GM12892 (cell line): ENCODE measurements at regions not wholly inside any gene's neighbourhood (a gene's known extent, or its start where the extent isn't known, plus 50 kb on each side); places are given as distances from the start of the nearest gene placed in this dataset.
"Not testable (repeated sequence)": the region's sequence is repeated elsewhere in the genome, so short reads cannot be mapped to it uniquely, and the experiment has no call there.

Source experiments
- DNase-seq: peaks from one replicate; pipeline ENCODE4 v3.0.0; 2011; ENCODE audit not compliant: insufficient read length
- FAIRE-seq: peaks from 2 replicates; lab custom pipeline; 2011; peaks lifted over from hg19 to GRCh38; lab: Jason Lieb, UNC
- POLR2A ChIP-seq: IDR thresholded peaks from 2 replicates; pipeline ENCODE4 v1.6.1; 2011; ENCODE audit warnings: low read depth, low read length, control low read depth
- POLR2AphosphoS5 ChIP-seq: IDR thresholded peaks from 2 replicates; pipeline ENCODE4 v1.6.1; 2011; ENCODE audit warnings: low read depth, low read length, control low read depth
- TAF1 ChIP-seq: IDR thresholded peaks from 2 replicates; pipeline ENCODE4 v1.6.1; 2011; ENCODE audit warnings: low read depth, mild to moderate bottlenecking, control low read depth, low read length, borderline replicate concordance

DNA sequence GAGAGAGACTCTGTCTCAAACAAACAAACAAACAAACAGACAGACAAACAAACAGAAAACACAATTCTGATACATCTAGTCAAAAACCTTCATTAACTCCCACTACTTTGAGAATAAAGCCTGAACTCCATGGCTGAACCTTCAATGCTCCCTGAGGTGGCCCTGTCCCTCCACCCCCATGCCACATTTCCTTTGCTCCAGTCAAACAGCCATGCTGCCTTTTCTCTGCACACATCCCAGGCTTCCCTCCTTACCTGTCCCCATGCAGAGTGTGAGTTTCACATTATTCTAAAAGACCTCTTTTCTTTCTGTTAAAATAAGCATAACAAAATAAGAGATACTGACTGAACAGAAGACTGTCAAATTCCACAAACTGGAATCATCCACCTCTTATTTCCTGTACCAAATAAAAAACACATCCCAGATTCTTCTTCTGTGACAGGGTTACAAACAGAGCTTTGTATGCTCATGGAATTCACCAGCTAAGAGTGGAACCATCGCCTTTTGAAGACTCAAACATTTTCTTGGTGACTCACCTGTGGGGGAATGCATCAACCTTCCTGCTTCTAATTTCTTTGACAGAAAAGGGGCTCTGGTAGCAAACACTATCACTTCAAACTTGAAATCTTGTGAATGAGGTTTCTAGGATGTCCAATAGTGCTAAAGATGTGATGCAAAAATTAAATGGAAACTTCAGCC is 71.0 kb upstream of the SLC22A16 start:
- TF ChIP-seq TAF1, result no peak
- no peak for TF ChIP-seq POLR2AphosphoS5
- TF ChIP-seq POLR2A, result no peak
- FAIRE-seq (no peak), DNase-seq (no peak)

GRCh38 chr6:110545081-110545872 is 68.9 kb upstream of the SLC22A16 start:
- FAIRE-seq (no peak), DNase-seq (no peak)
- no peak for TF ChIP-seq TAF1
- TF ChIP-seq POLR2AphosphoS5, result no peak
- no peak for TF ChIP-seq POLR2A

GRCh38 chr6:110544472-110544871 is 68.1 kb upstream of the SLC22A16 start:
- no peak for TF ChIP-seq TAF1
- TF ChIP-seq POLR2AphosphoS5, result no peak
- TF ChIP-seq POLR2A, result no peak
- no peak for DNase-seq
- no peak for FAIRE-seq

DNA sequence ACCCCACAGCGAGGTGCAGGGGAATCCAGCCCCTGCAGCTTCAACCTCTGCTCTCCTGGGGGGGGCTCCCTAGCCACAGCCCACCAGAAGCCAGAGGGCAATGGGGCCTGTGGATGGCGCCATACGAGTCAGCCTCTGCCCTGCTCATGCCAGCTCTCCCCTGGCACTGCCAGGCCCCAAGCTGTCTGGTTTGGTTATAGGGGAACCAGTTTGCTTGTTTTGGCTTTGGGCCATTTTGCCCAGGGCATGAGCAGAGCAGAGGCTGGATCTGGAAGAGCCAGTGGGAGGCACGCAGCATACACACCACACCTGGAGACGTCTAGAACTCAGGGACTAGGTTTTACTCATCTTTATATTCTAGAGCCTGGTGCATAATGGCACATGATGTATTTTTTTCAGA is 66.7 kb upstream of the SLC22A16 start:
- TF ChIP-seq POLR2A (no peak), TAF1 (no peak), POLR2AphosphoS5 (no peak)
- DNase-seq, result no peak
- FAIRE-seq, result no peak

GRCh38 chr6:110542311-110543024 is 66.1 kb upstream of the SLC22A16 start:
- DNase-seq (no peak), FAIRE-seq (no peak)
- TF ChIP-seq POLR2A (no peak), TAF1 (no peak), POLR2AphosphoS5 (no peak)

- FAIRE-seq (no peak), DNase-seq (no peak)
- no peak for TF ChIP-seq POLR2AphosphoS5
- TF ChIP-seq TAF1, result no peak
- TF ChIP-seq POLR2A, result no peak
Measured at GRCh38 chr6:110541701-110542309, 65.4 kb upstream of the SLC22A16 start.

DNA sequence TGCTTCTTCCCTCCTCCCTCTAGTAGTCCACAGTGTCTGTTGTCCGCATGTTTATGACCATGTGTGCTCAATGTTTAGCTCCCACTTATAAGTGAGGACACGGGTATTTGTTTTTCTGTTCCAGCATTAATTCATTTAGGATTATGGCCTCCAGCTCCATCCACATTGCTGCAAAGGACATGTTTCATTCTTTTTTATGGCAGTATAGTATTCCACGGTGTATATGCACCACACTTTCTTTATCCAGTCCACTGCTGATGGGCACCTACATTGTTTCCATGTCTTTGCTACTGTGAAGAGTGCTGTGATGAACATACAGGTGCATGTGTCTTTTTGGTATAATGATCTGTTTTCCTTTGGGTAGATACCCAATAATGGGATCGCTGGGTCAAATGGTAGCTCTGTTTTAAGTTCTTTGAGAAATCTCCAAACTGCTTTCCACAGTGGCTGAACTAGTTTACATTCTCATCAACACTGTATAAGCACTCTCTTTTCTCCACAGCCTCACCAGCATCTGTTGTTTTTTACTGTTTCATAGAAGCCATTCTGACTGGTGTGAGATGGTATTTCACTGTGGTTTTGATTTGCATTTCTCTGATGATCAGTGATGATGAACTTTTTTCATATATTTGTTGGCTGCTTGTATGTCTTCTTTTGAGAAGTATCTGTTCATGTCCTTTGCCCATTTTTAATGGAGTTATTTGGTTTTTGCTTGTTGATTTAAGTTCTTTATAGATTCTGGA is 63.0 kb upstream of the SLC22A16 start:
- not testable (repeated sequence) for DNase-seq, FAIRE-seq

- FAIRE-seq, result no peak
- no peak for DNase-seq
- no peak for TF ChIP-seq POLR2AphosphoS5
- TF ChIP-seq TAF1, result no peak
- TF ChIP-seq POLR2A, result no peak
Measured at GRCh38 chr6:110538416-110539160, 62.2 kb upstream of the SLC22A16 start.

GRCh38 chr6:110537208-110538123 is 61.1 kb upstream of the SLC22A16 start:
- FAIRE-seq, result no peak
- no peak for TF ChIP-seq POLR2A
- TF ChIP-seq TAF1, result no peak
- TF ChIP-seq POLR2AphosphoS5, result no peak
- no peak for DNase-seq
